ENCODE measurements at regions not wholly inside any gene's neighbourhood (a gene's known extent, or its start where the extent isn't known, plus 50 kb on each side); places are given as distances from the start of the nearest gene placed in this dataset.

GRCh38 chr4:24680746-24681448, 96.5 kb upstream of the DHX15 start:
- peaks cover 3% of the 10 kb centered on the region; the same call in 1 of the 2 replicates for H3K9me3 ChIP-seq (ENCODE audit: control insufficient read depth, insufficient read depth, low read length)
- H3K9ac ChIP-seq (ENCODE audit: low read depth, low read length): no peak overlapping the region
- no peaks in the 10 kb centered on the region for H3K36me3 ChIP-seq (ENCODE audit: insufficient read depth, low read length)
- H3K4me1 ChIP-seq (ENCODE audit: insufficient read depth, low read length): peaks cover 3% of the 10 kb centered on the region; the same call in 1 of the 2 replicates

GRCh38 chr4:24683116-24683515, 98.8 kb upstream of the DHX15 start:
- Histone ChIP-seq H3K9ac (ENCODE audit: low read depth, low read length) (no peak overlapping the region), H3K36me3 (ENCODE audit: insufficient read depth, low read length) (no peaks in the 10 kb centered on the region), H3K9me3 (ENCODE audit: control insufficient read depth, insufficient read depth, low read length) (no peaks in the 10 kb centered on the region), H3K4me1 (ENCODE audit: insufficient read depth, low read length) (peaks cover 9% of the 10 kb centered on the region)

GRCh38 chr4:24686866-24687692, 102.7 kb upstream of the DHX15 start:
- Histone ChIP-seq H3K9ac (ENCODE audit: low read depth, low read length) (no peak overlapping the region), H3K9me3 (ENCODE audit: control insufficient read depth, insufficient read depth, low read length) (no peaks in the 10 kb centered on the region), H3K36me3 (ENCODE audit: insufficient read depth, low read length) (no peaks in the 10 kb centered on the region), H3K4me1 (ENCODE audit: insufficient read depth, low read length) (peaks cover 22% of the 10 kb centered on the region)

GRCh38 chr4:24688453-24688852, 104.1 kb upstream of the DHX15 start:
- H3K36me3 ChIP-seq (ENCODE audit: insufficient read depth, low read length): no peaks in the 10 kb centered on the region

GRCh38 chr4:24689212-24689611, 104.9 kb upstream of the DHX15 start:
- H3K9ac ChIP-seq (ENCODE audit: low read depth, low read length): no peak overlapping the region

More at GRCh38 chr4:24688453-24688852, 104.1 kb upstream of the DHX15 start:
- no peak overlapping the region for H3K9ac ChIP-seq (ENCODE audit: low read depth, low read length)
- H3K9me3 ChIP-seq (ENCODE audit: control insufficient read depth, insufficient read depth, low read length): 0 out of 2 replicates have a peak, but pooled peaks cover 2% of the 10 kb centered on the region
- peaks cover 22% of the 10 kb centered on the region for H3K4me1 ChIP-seq (ENCODE audit: insufficient read depth, low read length)

GRCh38 chr4:24690436-24690835, 104.9 kb upstream of the SOD3 start:
- Histone ChIP-seq H3K9ac (ENCODE audit: low read depth, low read length) (no peak overlapping the region), H3K36me3 (ENCODE audit: insufficient read depth, low read length) (no peaks in the 10 kb centered on the region), H3K9me3 (ENCODE audit: control insufficient read depth, insufficient read depth, low read length) (0 out of 2 replicates have a peak, but pooled peaks cover 4% of the 10 kb centered on the region), H3K4me1 (ENCODE audit: insufficient read depth, low read length) (peaks cover 22% of the 10 kb centered on the region)

More at GRCh38 chr4:24689212-24689611, 104.9 kb upstream of the DHX15 start:
- Histone ChIP-seq H3K9me3 (ENCODE audit: control insufficient read depth, insufficient read depth, low read length) (0 out of 2 replicates have a peak, but pooled peaks cover 2% of the 10 kb centered on the region), H3K36me3 (ENCODE audit: insufficient read depth, low read length) (no peaks in the 10 kb centered on the region), H3K4me1 (ENCODE audit: insufficient read depth, low read length) (peaks cover 22% of the 10 kb centered on the region)

- Histone ChIP-seq H3K9ac (ENCODE audit: low read depth, low read length) (no peak overlapping the region), H3K4me1 (ENCODE audit: insufficient read depth, low read length) (peaks cover 12% of the 10 kb centered on the region), H3K9me3 (ENCODE audit: control insufficient read depth, insufficient read depth, low read length) (0 out of 2 replicates have a peak, but pooled peaks cover 4% of the 10 kb centered on the region), H3K36me3 (ENCODE audit: insufficient read depth, low read length) (no peaks in the 10 kb centered on the region)
Measured at GRCh38 chr4:24693636-24694035, 101.7 kb upstream of the SOD3 start.

- Histone ChIP-seq H3K4me1 (ENCODE audit: insufficient read depth, low read length) (no peaks in the 10 kb centered on the region), H3K9ac (ENCODE audit: low read depth, low read length) (no peak overlapping the region), H3K36me3 (ENCODE audit: insufficient read depth, low read length) (no peaks in the 10 kb centered on the region), H3K9me3 (ENCODE audit: control insufficient read depth, insufficient read depth, low read length) (no peaks in the 10 kb centered on the region)
Measured at GRCh38 chr4:24700118-24700517, 95.3 kb upstream of the SOD3 start.

- Histone ChIP-seq H3K36me3 (ENCODE audit: insufficient read depth, low read length) (no peaks in the 10 kb centered on the region), H3K9me3 (ENCODE audit: control insufficient read depth, insufficient read depth, low read length) (no peaks in the 10 kb centered on the region), H3K9ac (ENCODE audit: low read depth, low read length) (no peak overlapping the region), H3K4me1 (ENCODE audit: insufficient read depth, low read length) (no peaks in the 10 kb centered on the region)
Measured at GRCh38 chr4:24701683-24702082, 93.7 kb upstream of the SOD3 start.

GRCh38 chr4:24702281-24702680, 93.1 kb upstream of the SOD3 start:
- Histone ChIP-seq H3K36me3 (ENCODE audit: insufficient read depth, low read length) (no peaks in the 10 kb centered on the region), H3K9me3 (ENCODE audit: control insufficient read depth, insufficient read depth, low read length) (no peaks in the 10 kb centered on the region), H3K9ac (ENCODE audit: low read depth, low read length) (no peak overlapping the region), H3K4me1 (ENCODE audit: insufficient read depth, low read length) (no peaks in the 10 kb centered on the region)

- Histone ChIP-seq H3K36me3 (ENCODE audit: insufficient read depth, low read length) (no peaks in the 10 kb centered on the region), H3K4me1 (ENCODE audit: insufficient read depth, low read length) (no peaks in the 10 kb centered on the region), H3K9ac (ENCODE audit: low read depth, low read length) (no peak overlapping the region), H3K9me3 (ENCODE audit: control insufficient read depth, insufficient read depth, low read length) (no peaks in the 10 kb centered on the region)
Measured at GRCh38 chr4:24703298-24703697, 92.1 kb upstream of the SOD3 start.

GRCh38 chr4:24704149-24704548, 91.2 kb upstream of the SOD3 start:
- H3K9me3 ChIP-seq (ENCODE audit: control insufficient read depth, insufficient read depth, low read length): no peaks in the 10 kb centered on the region

GRCh38 chr4:24705016-24705753, 90.2 kb upstream of the SOD3 start:
- Histone ChIP-seq H3K9me3 (ENCODE audit: control insufficient read depth, insufficient read depth, low read length) (no peaks in the 10 kb centered on the region), H3K4me1 (ENCODE audit: insufficient read depth, low read length) (no peaks in the 10 kb centered on the region), H3K36me3 (ENCODE audit: insufficient read depth, low read length) (no peaks in the 10 kb centered on the region), H3K9ac (ENCODE audit: low read depth, low read length) (no peak overlapping the region)

More at GRCh38 chr4:24704149-24704548, 91.2 kb upstream of the SOD3 start:
- no peaks in the 10 kb centered on the region for H3K36me3 ChIP-seq (ENCODE audit: insufficient read depth, low read length)
- no peaks in the 10 kb centered on the region for H3K4me1 ChIP-seq (ENCODE audit: insufficient read depth, low read length)
- H3K9ac ChIP-seq (ENCODE audit: low read depth, low read length): no peak overlapping the region

GRCh38 chr4:24713604-24714003, 81.8 kb upstream of the SOD3 start:
- Histone ChIP-seq H3K4me1 (ENCODE audit: insufficient read depth, low read length) (no peaks in the 10 kb centered on the region), H3K9ac (ENCODE audit: low read depth, low read length) (no peak overlapping the region), H3K36me3 (ENCODE audit: insufficient read depth, low read length) (no peaks in the 10 kb centered on the region), H3K9me3 (ENCODE audit: control insufficient read depth, insufficient read depth, low read length) (peaks cover 6% of the 10 kb centered on the region)

All from ES-I3 (cell line).